ENCODE measurements at regions not wholly inside any gene's neighbourhood (a gene's known extent, or its start where the extent isn't known, plus 50 kb on each side); places are given as distances from the start of the nearest gene placed in this dataset.

- Histone ChIP-seq H3K79me2 (replicated peaks; ENCODE audit: insufficient read depth) (no peaks in the 10 kb centered on the region), H2AFZ (no peak overlapping the region), H3F3A (replicated peaks; ENCODE audit: low read depth) (no peaks in the 10 kb centered on the region), H3K4me1 (ENCODE audit: insufficient read depth) (0 out of 2 replicates have a peak, but pooled peaks cover 5% of the 10 kb centered on the region), H4K20me1 (replicated peaks; ENCODE audit: insufficient read depth) (no peaks in the 10 kb centered on the region), H3K9me2 (ENCODE audit: insufficient read depth) (no peaks in the 10 kb centered on the region), H3K27ac (ENCODE audit: low read depth) (no peak overlapping the region), H3K27me3 (ENCODE audit: insufficient read depth) (no peaks in the 10 kb centered on the region), H3K4me3 (no peak overlapping the region), H3K36me3 (ENCODE audit: insufficient read depth) (no peaks in the 10 kb centered on the region), H3K4me2 (no peak overlapping the region)
- Mint-ChIP-seq H3K9me3 (peaks cover 9% of the 10 kb centered on the region), H3K27me3 (ENCODE audit: insufficient read depth, low read depth, poor library complexity) (no peaks in the 10 kb centered on the region), H3K27ac (no peak overlapping the region), H3K4me3 (no peak overlapping the region), H3K4me1 (peaks cover 8% of the 10 kb centered on the region), H3K36me3 (ENCODE audit: low read depth) (peaks cover 9% of the 10 kb centered on the region)
- no peak for DNase-seq (ENCODE audit: low spot score)
- TF ChIP-seq NANOG (IDR thresholded peaks at IDR 0.05; ENCODE audit: borderline replicate concordance) (no peak), ZNF331 (CRISPR knock-in tag; IDR thresholded peaks at IDR 0.05; ENCODE audit: low read depth) (no peak), JUNB (IDR thresholded peaks at IDR 0.05; ENCODE audit: unreplicated experiment) (no peak), REST (IDR thresholded peaks at IDR 0.05; ENCODE audit: unreplicated experiment) (no peak), EZH2 (IDR thresholded peaks at IDR 0.05; ENCODE audit: low read depth, unreplicated experiment) (no peak), CREB1 (CRISPR knock-in tag; IDR thresholded peaks at IDR 0.05; ENCODE audit: low read depth) (no peak), POLR2AphosphoS5 (IDR thresholded peaks at IDR 0.05; ENCODE audit: low read depth) (no peak), STAT1 (IDR thresholded peaks at IDR 0.05; ENCODE audit: unreplicated experiment) (no peak), EZH2phosphoT487 (IDR thresholded peaks at IDR 0.05; ENCODE audit: unreplicated experiment) (no peak)
- TF ChIP-seq, protein P1, sequence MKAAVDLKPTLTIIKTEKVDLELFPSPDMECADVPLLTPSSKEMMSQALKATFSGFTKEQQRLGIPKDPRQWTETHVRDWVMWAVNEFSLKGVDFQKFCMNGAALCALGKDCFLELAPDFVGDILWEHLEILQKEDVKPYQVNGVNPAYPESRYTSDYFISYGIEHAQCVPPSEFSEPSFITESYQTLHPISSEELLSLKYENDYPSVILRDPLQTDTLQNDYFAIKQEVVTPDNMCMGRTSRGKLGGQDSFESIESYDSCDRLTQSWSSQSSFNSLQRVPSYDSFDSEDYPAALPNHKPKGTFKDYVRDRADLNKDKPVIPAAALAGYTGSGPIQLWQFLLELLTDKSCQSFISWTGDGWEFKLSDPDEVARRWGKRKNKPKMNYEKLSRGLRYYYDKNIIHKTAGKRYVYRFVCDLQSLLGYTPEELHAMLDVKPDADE (IDR thresholded peaks at IDR 0.05): no peak
- TF ChIP-seq, protein P2, sequence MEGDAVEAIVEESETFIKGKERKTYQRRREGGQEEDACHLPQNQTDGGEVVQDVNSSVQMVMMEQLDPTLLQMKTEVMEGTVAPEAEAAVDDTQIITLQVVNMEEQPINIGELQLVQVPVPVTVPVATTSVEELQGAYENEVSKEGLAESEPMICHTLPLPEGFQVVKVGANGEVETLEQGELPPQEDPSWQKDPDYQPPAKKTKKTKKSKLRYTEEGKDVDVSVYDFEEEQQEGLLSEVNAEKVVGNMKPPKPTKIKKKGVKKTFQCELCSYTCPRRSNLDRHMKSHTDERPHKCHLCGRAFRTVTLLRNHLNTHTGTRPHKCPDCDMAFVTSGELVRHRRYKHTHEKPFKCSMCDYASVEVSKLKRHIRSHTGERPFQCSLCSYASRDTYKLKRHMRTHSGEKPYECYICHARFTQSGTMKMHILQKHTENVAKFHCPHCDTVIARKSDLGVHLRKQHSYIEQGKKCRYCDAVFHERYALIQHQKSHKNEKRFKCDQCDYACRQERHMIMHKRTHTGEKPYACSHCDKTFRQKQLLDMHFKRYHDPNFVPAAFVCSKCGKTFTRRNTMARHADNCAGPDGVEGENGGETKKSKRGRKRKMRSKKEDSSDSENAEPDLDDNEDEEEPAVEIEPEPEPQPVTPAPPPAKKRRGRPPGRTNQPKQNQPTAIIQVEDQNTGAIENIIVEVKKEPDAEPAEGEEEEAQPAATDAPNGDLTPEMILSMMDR (conservative IDR thresholded peaks at IDR 0.05; ENCODE audit: low read depth in 2 of 2): no peak
- no peak for ATAC-seq
These were observed 160.1 kb downstream of the PTCHD1 start for GRCh38 chrX:23494741-23495140.
